PC-3 (cell line): ENCODE measurements at regions not wholly inside any gene's neighbourhood (a gene's known extent, or its start where the extent isn't known, plus 50 kb on each side); places are given as distances from the start of the nearest gene placed in this dataset.

Source experiments
- ATAC-seq: fragments of 200-7000 bp; cut with Tn5 transposase; 2 replicates; pipeline ENCODE4 v1.9.1; 2020; ENCODE audit warnings: mild to moderate bottlenecking, moderate library complexity
- BruUV-seq: library from RNA; stranded (reverse); fragments of 400-500 nt; replicated peaks from 2 replicates; lab custom pipeline; 2021; lab: Mats Ljungman, UMichigan
- CTCF ChIA-PET: fragments of 300-600 bp; sonication (Branson Sonifier 250); formaldehyde crosslinking; loops from one replicate; lab custom pipeline; 2022; ENCODE audit warnings: antibody characterized with exemption; lab: Charles Lee
- POLR2A ChIA-PET: fragments of 300-600 bp; sonication (Branson Sonifier 250); formaldehyde crosslinking; loops from one replicate; lab custom pipeline; 2022; ENCODE audit warnings: antibody characterized with exemption; ENCODE audit not compliant: unreplicated experiment; lab: Charles Lee
- DNase-seq: peaks from one replicate; pipeline ENCODE4 v3.0.0-alpha.2; 2015
- H2AFZ ChIP-seq: fragments of 300-600 bp; sonication (generic); 2 replicates; pipeline ENCODE4 v1.6.0; 2016; ENCODE audit warnings: antibody characterized with exemption, low read length
- H3F3A ChIP-seq: fragments of 300-600 bp; sonication (generic); one replicate; pipeline ENCODE4 v1.6.0; 2017; ENCODE audit warnings: antibody characterized with exemption, low read length, control low read depth, mild to moderate bottlenecking; ENCODE audit not compliant: unreplicated experiment
- H3K27ac ChIP-seq: fragments of 300-600 bp; sonication (generic); 2 replicates; pipeline ENCODE4 v1.5.1; 2016; ENCODE audit warnings: mild to moderate bottlenecking, low read length
- H3K27me3 ChIP-seq: fragments of 300-600 bp; sonication (generic); 2 replicates; pipeline ENCODE4 v1.6.1; 2016; ENCODE audit warnings: low read length, mixed read lengths
- H3K36me3 ChIP-seq: fragments of 300-600 bp; sonication (generic); 2 replicates; pipeline ENCODE4 v1.6.1; 2016; ENCODE audit warnings: low read depth, mixed run types, low read length, mixed read lengths
- H3K4me1 ChIP-seq: fragments of 300-600 bp; sonication (generic); 2 replicates; pipeline ENCODE4 v1.5.1; 2016; ENCODE audit warnings: low read length; ENCODE audit not compliant: insufficient read depth
- H3K4me2 ChIP-seq: fragments of 300-600 bp; sonication (generic); 2 replicates; pipeline ENCODE4 v1.6.0; 2016; ENCODE audit warnings: low read length
- H3K4me3 ChIP-seq: fragments of 300-600 bp; sonication (generic); 2 replicates; pipeline ENCODE4 v1.5.1; 2016; ENCODE audit warnings: mild to moderate bottlenecking, low read length, mixed read lengths
- H3K79me2 ChIP-seq: fragments of 300-600 bp; sonication (generic); 2 replicates; pipeline ENCODE4 v1.6.1; 2017; ENCODE audit warnings: low read length, mixed read lengths
- H3K9ac ChIP-seq: fragments of 300-600 bp; sonication (generic); 2 replicates; pipeline ENCODE4 v1.6.0; 2016; ENCODE audit warnings: mild to moderate bottlenecking, low read length
- H3K9me2 ChIP-seq: fragments of 300-600 bp; sonication (generic); replicated peaks from 2 replicates; pipeline ENCODE4 v1.6.1; 2016; ENCODE audit warnings: mixed run types, low read length, mixed read lengths
- H3K9me3 ChIP-seq: fragments of 300-600 bp; sonication (generic); 2 replicates; pipeline ENCODE4 v1.6.1; 2016; ENCODE audit warnings: low read length, mixed read lengths
- H4K20me1 ChIP-seq: fragments of 300-600 bp; sonication (generic); 2 replicates; pipeline ENCODE4 v1.6.1; 2016; ENCODE audit warnings: low read length, mixed read lengths
- CTCF ChIP-seq: fragments of 300-600 bp; sonication (generic); conservative IDR thresholded peaks from 2 replicates; pipeline ENCODE4 v1.5.1; 2017; ENCODE audit warnings: antibody characterized with exemption, low read depth, mild to moderate bottlenecking, low read length
- EZH2 ChIP-seq: fragments of 300-600 bp; sonication (generic); IDR thresholded peaks from one replicate; pipeline ENCODE4 v1.6.1; 2017; ENCODE audit warnings: antibody characterized with exemption, mild to moderate bottlenecking, low read length; ENCODE audit not compliant: unreplicated experiment
- EZH2phosphoT487 ChIP-seq: fragments of 300-600 bp; sonication (generic); IDR thresholded peaks from 2 replicates; pipeline ENCODE4 v1.6.1; 2018; ENCODE audit warnings: mild to moderate bottlenecking, antibody characterized with exemption, low read length, borderline replicate concordance
- intact Hi-C: fragments of 100-400 bp; cut with micrococcal nuclease; formaldehyde crosslinking; loops from 2 replicates; pipeline ENCODE4 v1.9.0; 2023

GRCh38 chr21:25390701-25391100, 216.6 kb downstream of the MRPL39 start:
- no peak overlapping the region for H3K4me2 ChIP-seq
- peaks cover 7% of the 10 kb centered on the region for H3K4me1 ChIP-seq
- no peak overlapping the region for H2AFZ ChIP-seq
- ChIA-PET POLR2A (no interaction called here), CTCF (no interaction called here)
- H3K9ac ChIP-seq, result no peak overlapping the region
- no peak overlapping the region for H3K4me3 ChIP-seq
- H3K36me3 ChIP-seq, result no peaks in the 10 kb centered on the region
- H3K9me3 ChIP-seq, result no peaks in the 10 kb centered on the region
- no peaks in the 10 kb centered on the region for H3F3A ChIP-seq
- BruUV-seq, result no TSS peak
- H3K27me3 ChIP-seq, result no peaks in the 10 kb centered on the region
- no peaks in the 10 kb centered on the region for H4K20me1 ChIP-seq
- ATAC-seq (no peak), DNase-seq (no peak)
- intact Hi-C loops, result no loop called here
- no peaks in the 10 kb centered on the region for H3K79me2 ChIP-seq
- H3K27ac ChIP-seq, result no peak overlapping the region
- no peaks in the 10 kb centered on the region for H3K9me2 ChIP-seq
- TF ChIP-seq CTCF (no peak), EZH2 (no peak), EZH2phosphoT487 (no peak)

GRCh38 chr21:25387665-25388064, 219.6 kb downstream of the MRPL39 start:
- Histone ChIP-seq H4K20me1 (no peaks in the 10 kb centered on the region), H3K4me2 (no peak overlapping the region), H3K4me1 (peaks cover 15% of the 10 kb centered on the region), H3K27me3 (no peaks in the 10 kb centered on the region), H3K9me2 (no peaks in the 10 kb centered on the region), H3K36me3 (no peaks in the 10 kb centered on the region), H3F3A (no peaks in the 10 kb centered on the region), H3K9me3 (no peaks in the 10 kb centered on the region), H3K9ac (no peak overlapping the region), H2AFZ (no peak overlapping the region), H3K79me2 (no peaks in the 10 kb centered on the region), H3K27ac (no peak overlapping the region), H3K4me3 (no peak overlapping the region)
- TF ChIP-seq EZH2phosphoT487 (no peak), EZH2 (no peak), CTCF (no peak)
- intact Hi-C loops, result loop anchor here (5.0 kb wide), 1 partner anchor 345 kb away; no protein-coding TSS in a partner anchor
- CTCF ChIA-PET, result no interaction called here
- POLR2A ChIA-PET, result no interaction called here
- no TSS peak for BruUV-seq
- ATAC-seq (no peak), DNase-seq (no peak)

- no peaks in the 10 kb centered on the region for H3K9me3 ChIP-seq
- no peaks in the 10 kb centered on the region for H4K20me1 ChIP-seq
- peak overlapping the region; percentile 55 for H3K4me2 ChIP-seq
- DNase-seq, result peak; percentile 90
- H3K9me2 ChIP-seq, result no peaks in the 10 kb centered on the region
- H2AFZ ChIP-seq, result peak overlapping the region; percentile 56
- ChIA-PET CTCF (interaction anchor here (0.5 to 2.2 kb wide), 9 partner anchors 12 to 187 kb away, joined by 3 to 33 read pairs (median 7); no protein-coding TSS in a partner anchor), POLR2A (interaction anchor here (0.6 kb wide), 1 partner anchor 181 kb away, joined by 6 read pairs; no protein-coding TSS in a partner anchor)
- H3K27ac ChIP-seq, result no peak overlapping the region
- H3K4me3 ChIP-seq, result no peak overlapping the region
- no TSS peak for BruUV-seq
- H3F3A ChIP-seq, result no peaks in the 10 kb centered on the region
- ATAC-seq, result peak; percentile 93
- TF ChIP-seq EZH2phosphoT487 (no peak), CTCF (peak; percentile 85), EZH2 (no peak)
- H3K79me2 ChIP-seq, result no peaks in the 10 kb centered on the region
- no peak overlapping the region for H3K9ac ChIP-seq
- peaks cover 15% of the 10 kb centered on the region for H3K4me1 ChIP-seq
- intact Hi-C loops, result loop anchor here (1.0 to 5.0 kb wide), 5 partner anchors 25 to 490 kb away; no protein-coding TSS in a partner anchor
- no peaks in the 10 kb centered on the region for H3K36me3 ChIP-seq
- H3K27me3 ChIP-seq, result no peaks in the 10 kb centered on the region
Observed at GRCh38 chr21:25385911-25386474, 221.3 kb downstream of the MRPL39 start.
